ENCODE measurements at regions not wholly inside any gene's neighbourhood (a gene's known extent, or its start where the extent isn't known, plus 50 kb on each side); places are given as distances from the start of the nearest gene placed in this dataset.
"Not testable (repeated sequence)": the region's sequence is repeated elsewhere in the genome, so short reads cannot be mapped to it uniquely, and the experiment has no call there.

- H3K4me3 Mint-ChIP-seq: no peak overlapping the region
- H3K27ac Mint-ChIP-seq: no peak overlapping the region
- POLR2A ChIA-PET: no interaction called here
- H3K9me3 Mint-ChIP-seq: peaks cover 34% of the 10 kb centered on the region
- no peaks in the 10 kb centered on the region for H3K27me3 Mint-ChIP-seq
- no peak for DNase-seq
- CTCF ChIA-PET: no interaction called here
- H3K4me1 Mint-ChIP-seq: no peaks in the 10 kb centered on the region
- peaks cover 4% of the 10 kb centered on the region for H3K36me3 Mint-ChIP-seq (ENCODE audit: low read depth)
These were observed 99.6 kb upstream of the SHOX start for GRCh38 chrX:530726-531610.

GRCh38 chrX:531611-531936, 99.0 kb upstream of the SHOX start:
- no peak overlapping the region for H3K4me3 Mint-ChIP-seq
- H3K36me3 Mint-ChIP-seq (ENCODE audit: low read depth): peaks cover 4% of the 10 kb centered on the region
- no peak for DNase-seq
- POLR2A ChIA-PET: no interaction called here
- CTCF ChIA-PET: no interaction called here
- no peak overlapping the region for H3K27ac Mint-ChIP-seq
- no peaks in the 10 kb centered on the region for H3K4me1 Mint-ChIP-seq
- peaks cover 28% of the 10 kb centered on the region for H3K9me3 Mint-ChIP-seq
- H3K27me3 Mint-ChIP-seq: no peaks in the 10 kb centered on the region

- ChIA-PET POLR2A (no interaction called here), CTCF (no interaction called here)
- peaks cover 33% of the 10 kb centered on the region for H3K9me3 Mint-ChIP-seq
- H3K4me3 Mint-ChIP-seq: no peak overlapping the region
- H3K36me3 Mint-ChIP-seq (ENCODE audit: low read depth): peaks cover 4% of the 10 kb centered on the region
- no peak overlapping the region for H3K27ac Mint-ChIP-seq
- DNase-seq: no peak
- H3K4me1 Mint-ChIP-seq: no peaks in the 10 kb centered on the region
- no peaks in the 10 kb centered on the region for H3K27me3 Mint-ChIP-seq
These were observed 95.8 kb upstream of the SHOX start for GRCh38 chrX:534804-535203.

GRCh38 chrX:536616-537015, 94.0 kb upstream of the SHOX start:
- DNase-seq: no peak
- Mint-ChIP-seq H3K4me1 (no peaks in the 10 kb centered on the region), H3K36me3 (ENCODE audit: low read depth) (no peaks in the 10 kb centered on the region), H3K27ac (no peak overlapping the region), H3K9me3 (peaks cover 23% of the 10 kb centered on the region), H3K27me3 (no peaks in the 10 kb centered on the region), H3K4me3 (no peak overlapping the region)
- POLR2A ChIA-PET: no interaction called here
- CTCF ChIA-PET: no interaction called here

- H3K9me3 Mint-ChIP-seq: peaks cover 28% of the 10 kb centered on the region
- no peak overlapping the region for H3K4me3 Mint-ChIP-seq
- DNase-seq: no peak
- no peaks in the 10 kb centered on the region for H3K36me3 Mint-ChIP-seq (ENCODE audit: low read depth)
- POLR2A ChIA-PET: no interaction called here
- H3K4me1 Mint-ChIP-seq: no peaks in the 10 kb centered on the region
- H3K27me3 Mint-ChIP-seq: no peaks in the 10 kb centered on the region
- CTCF ChIA-PET: no interaction called here
- H3K27ac Mint-ChIP-seq: no peak overlapping the region
These were observed 93.4 kb upstream of the SHOX start for GRCh38 chrX:537151-537550.

- Mint-ChIP-seq H3K27ac (no peak overlapping the region), H3K36me3 (ENCODE audit: low read depth) (no peaks in the 10 kb centered on the region), H3K27me3 (no peaks in the 10 kb centered on the region), H3K4me1 (no peaks in the 10 kb centered on the region), H3K4me3 (no peak overlapping the region), H3K9me3 (peaks cover 28% of the 10 kb centered on the region)
- ChIA-PET CTCF (no interaction called here), POLR2A (no interaction called here)
- no peak for DNase-seq
These were observed 92.3 kb upstream of the SHOX start for GRCh38 chrX:538311-538710.

GRCh38 chrX:541006-541405, 89.6 kb upstream of the SHOX start:
- H3K9me3 Mint-ChIP-seq: peaks cover 37% of the 10 kb centered on the region
- CTCF ChIA-PET; H3K27ac Mint-ChIP-seq; H3K36me3 Mint-ChIP-seq (ENCODE audit: low read depth); H3K27me3 Mint-ChIP-seq; POLR2A ChIA-PET; H3K4me1 Mint-ChIP-seq; H3K4me3 Mint-ChIP-seq; DNase-seq: not testable (repeated sequence)

- DNase-seq: no peak
- ChIA-PET POLR2A (no interaction called here), CTCF (no interaction called here)
- Mint-ChIP-seq H3K4me1 (no peaks in the 10 kb centered on the region), H3K36me3 (ENCODE audit: low read depth) (no peaks in the 10 kb centered on the region), H3K9me3 (peaks cover 38% of the 10 kb centered on the region), H3K27ac (no peak overlapping the region), H3K4me3 (no peak overlapping the region), H3K27me3 (no peaks in the 10 kb centered on the region)
These were observed 88.4 kb upstream of the SHOX start for GRCh38 chrX:542179-542578.

- no peak for DNase-seq
- Mint-ChIP-seq H3K9me3 (peaks cover 52% of the 10 kb centered on the region), H3K4me1 (no peaks in the 10 kb centered on the region)
These were observed 85.1 kb upstream of the SHOX start for GRCh38 chrX:545452-545885.

GRCh38 chrX:550514-550913, 80.1 kb upstream of the SHOX start:
- H3K4me1 Mint-ChIP-seq: no peaks in the 10 kb centered on the region
- H3K27me3 Mint-ChIP-seq: no peaks in the 10 kb centered on the region
- no peak overlapping the region for H3K27ac Mint-ChIP-seq
- no peak overlapping the region for H3K4me3 Mint-ChIP-seq
- peaks cover 60% of the 10 kb centered on the region for H3K9me3 Mint-ChIP-seq
- CTCF ChIA-PET: no interaction called here
- DNase-seq: no peak
- POLR2A ChIA-PET: no interaction called here
- H3K36me3 Mint-ChIP-seq (ENCODE audit: low read depth): peaks cover 2% of the 10 kb centered on the region

More at GRCh38 chrX:545452-545885, 85.1 kb upstream of the SHOX start:
- Mint-ChIP-seq H3K36me3 (ENCODE audit: low read depth) (no peaks in the 10 kb centered on the region), H3K27ac (no peak overlapping the region), H3K4me3 (no peak overlapping the region), H3K27me3 (no peaks in the 10 kb centered on the region)
- POLR2A ChIA-PET: no interaction called here
- CTCF ChIA-PET: no interaction called here

GRCh38 chrX:551306-551705, 79.3 kb upstream of the SHOX start:
- Mint-ChIP-seq H3K9me3 (peaks cover 62% of the 10 kb centered on the region), H3K36me3 (ENCODE audit: low read depth) (peaks cover 2% of the 10 kb centered on the region), H3K27me3 (no peaks in the 10 kb centered on the region), H3K27ac (no peak overlapping the region), H3K4me1 (no peaks in the 10 kb centered on the region), H3K4me3 (no peak overlapping the region)
- no peak for DNase-seq
- ChIA-PET CTCF (no interaction called here), POLR2A (no interaction called here)

- CTCF ChIA-PET: no interaction called here
- H3K4me3 Mint-ChIP-seq: no peak overlapping the region
- H3K27ac Mint-ChIP-seq: no peak overlapping the region
- peaks cover 58% of the 10 kb centered on the region for H3K9me3 Mint-ChIP-seq
- H3K4me1 Mint-ChIP-seq: no peaks in the 10 kb centered on the region
- peaks cover 2% of the 10 kb centered on the region for H3K36me3 Mint-ChIP-seq (ENCODE audit: low read depth)
- POLR2A ChIA-PET: no interaction called here
- no peak for DNase-seq
- H3K27me3 Mint-ChIP-seq: no peaks in the 10 kb centered on the region
These were observed 78.1 kb upstream of the SHOX start for GRCh38 chrX:552496-552895.

- Mint-ChIP-seq H3K27ac (no peak overlapping the region), H3K9me3 (peaks cover 48% of the 10 kb centered on the region), H3K36me3 (ENCODE audit: low read depth) (peaks cover 5% of the 10 kb centered on the region), H3K4me3 (no peak overlapping the region), H3K4me1 (no peaks in the 10 kb centered on the region), H3K27me3 (no peaks in the 10 kb centered on the region)
- ChIA-PET CTCF (no interaction called here), POLR2A (no interaction called here)
- no peak for DNase-seq
These were observed 76.3 kb upstream of the SHOX start for GRCh38 chrX:554271-554670.

- peaks cover 33% of the 10 kb centered on the region for H3K9me3 Mint-ChIP-seq
- ChIA-PET CTCF (no interaction called here), POLR2A (no interaction called here)
- no peak overlapping the region for H3K27ac Mint-ChIP-seq
- no peaks in the 10 kb centered on the region for H3K27me3 Mint-ChIP-seq
- DNase-seq: no peak
- H3K4me1 Mint-ChIP-seq: no peaks in the 10 kb centered on the region
- H3K36me3 Mint-ChIP-seq (ENCODE audit: low read depth): peaks cover 2% of the 10 kb centered on the region
- no peak overlapping the region for H3K4me3 Mint-ChIP-seq
These were observed 74.6 kb upstream of the SHOX start for GRCh38 chrX:555725-556666.

Data from activated CD4-positive, alpha-beta memory T cell treated with anti-CD3 and anti-CD28 coated beads, Interleukin-2, amount 10 ng/mL, durations not matched to agents 7 days and 5 days (primary cell).